ENCODE measurements at regions not wholly inside any gene's neighbourhood (a gene's known extent, or its start where the extent isn't known, plus 50 kb on each side); places are given as distances from the start of the nearest gene placed in this dataset.
A peak's percentile ranks its signal among the peaks of the same experiment; 100 is the strongest.

DNA sequence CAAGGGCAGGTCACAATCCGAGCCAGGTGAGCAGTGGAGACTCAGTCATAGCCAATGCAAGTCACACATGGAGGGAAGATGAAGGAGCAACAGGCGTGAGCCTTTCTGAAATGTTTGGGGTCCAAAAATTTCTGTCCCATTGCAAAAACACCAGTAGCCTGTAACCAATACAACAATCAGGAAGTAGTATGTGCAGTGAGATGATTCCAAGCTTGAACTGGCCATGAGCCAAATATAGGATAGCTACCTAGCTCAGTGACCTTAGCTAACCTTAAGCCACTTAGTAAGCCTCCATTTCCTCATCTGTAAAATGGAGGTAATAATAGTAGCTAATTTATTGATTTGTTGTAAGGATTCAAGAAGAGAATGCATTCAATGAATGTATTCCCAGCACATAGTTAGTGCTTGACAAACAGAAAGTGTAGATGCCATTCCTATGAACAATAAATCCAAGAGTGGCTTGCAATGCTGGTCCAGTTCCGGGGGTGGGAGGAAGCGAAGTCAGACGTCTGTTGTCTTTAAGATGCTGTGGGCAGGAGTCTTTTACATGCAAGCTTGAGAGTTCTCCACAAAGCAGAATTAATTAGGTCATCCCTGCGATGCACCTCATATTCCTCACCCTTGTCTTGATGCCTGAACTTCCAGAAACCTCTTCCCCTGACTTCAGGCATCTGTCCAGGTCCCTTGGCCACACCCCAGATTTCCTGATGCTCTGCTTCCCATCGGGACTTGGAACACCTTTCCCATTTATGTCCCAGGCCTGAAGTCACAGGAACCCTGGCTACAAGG, 195.7 kb upstream of the UBL3 start:
- peak; percentile 25; the same call in 1 of the 2 replicates for TF ChIP-seq NFIC (IDR thresholded peaks at IDR 0.05; ENCODE audit: borderline replicate concordance)
- TF ChIP-seq, protein P1, sequence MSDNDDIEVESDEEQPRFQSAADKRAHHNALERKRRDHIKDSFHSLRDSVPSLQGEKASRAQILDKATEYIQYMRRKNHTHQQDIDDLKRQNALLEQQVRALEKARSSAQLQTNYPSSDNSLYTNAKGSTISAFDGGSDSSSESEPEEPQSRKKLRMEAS (IDR thresholded peaks at IDR 0.05; ENCODE audit: low read depth) = no peak
- TF ChIP-seq, protein P2, sequence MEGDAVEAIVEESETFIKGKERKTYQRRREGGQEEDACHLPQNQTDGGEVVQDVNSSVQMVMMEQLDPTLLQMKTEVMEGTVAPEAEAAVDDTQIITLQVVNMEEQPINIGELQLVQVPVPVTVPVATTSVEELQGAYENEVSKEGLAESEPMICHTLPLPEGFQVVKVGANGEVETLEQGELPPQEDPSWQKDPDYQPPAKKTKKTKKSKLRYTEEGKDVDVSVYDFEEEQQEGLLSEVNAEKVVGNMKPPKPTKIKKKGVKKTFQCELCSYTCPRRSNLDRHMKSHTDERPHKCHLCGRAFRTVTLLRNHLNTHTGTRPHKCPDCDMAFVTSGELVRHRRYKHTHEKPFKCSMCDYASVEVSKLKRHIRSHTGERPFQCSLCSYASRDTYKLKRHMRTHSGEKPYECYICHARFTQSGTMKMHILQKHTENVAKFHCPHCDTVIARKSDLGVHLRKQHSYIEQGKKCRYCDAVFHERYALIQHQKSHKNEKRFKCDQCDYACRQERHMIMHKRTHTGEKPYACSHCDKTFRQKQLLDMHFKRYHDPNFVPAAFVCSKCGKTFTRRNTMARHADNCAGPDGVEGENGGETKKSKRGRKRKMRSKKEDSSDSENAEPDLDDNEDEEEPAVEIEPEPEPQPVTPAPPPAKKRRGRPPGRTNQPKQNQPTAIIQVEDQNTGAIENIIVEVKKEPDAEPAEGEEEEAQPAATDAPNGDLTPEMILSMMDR (IDR thresholded peaks at IDR 0.05) = no peak
- no peak for TF ChIP-seq EZH2phosphoT487 (IDR thresholded peaks at IDR 0.05; ENCODE audit: borderline replicate concordance, low read depth)
- TF ChIP-seq RFX5 (IDR thresholded peaks at IDR 0.05; ENCODE audit: low read length) = no peak
- no peak for TF ChIP-seq MXI1 (IDR thresholded peaks at IDR 0.05; ENCODE audit: low read depth, low read length)
- TF ChIP-seq, protein P3, sequence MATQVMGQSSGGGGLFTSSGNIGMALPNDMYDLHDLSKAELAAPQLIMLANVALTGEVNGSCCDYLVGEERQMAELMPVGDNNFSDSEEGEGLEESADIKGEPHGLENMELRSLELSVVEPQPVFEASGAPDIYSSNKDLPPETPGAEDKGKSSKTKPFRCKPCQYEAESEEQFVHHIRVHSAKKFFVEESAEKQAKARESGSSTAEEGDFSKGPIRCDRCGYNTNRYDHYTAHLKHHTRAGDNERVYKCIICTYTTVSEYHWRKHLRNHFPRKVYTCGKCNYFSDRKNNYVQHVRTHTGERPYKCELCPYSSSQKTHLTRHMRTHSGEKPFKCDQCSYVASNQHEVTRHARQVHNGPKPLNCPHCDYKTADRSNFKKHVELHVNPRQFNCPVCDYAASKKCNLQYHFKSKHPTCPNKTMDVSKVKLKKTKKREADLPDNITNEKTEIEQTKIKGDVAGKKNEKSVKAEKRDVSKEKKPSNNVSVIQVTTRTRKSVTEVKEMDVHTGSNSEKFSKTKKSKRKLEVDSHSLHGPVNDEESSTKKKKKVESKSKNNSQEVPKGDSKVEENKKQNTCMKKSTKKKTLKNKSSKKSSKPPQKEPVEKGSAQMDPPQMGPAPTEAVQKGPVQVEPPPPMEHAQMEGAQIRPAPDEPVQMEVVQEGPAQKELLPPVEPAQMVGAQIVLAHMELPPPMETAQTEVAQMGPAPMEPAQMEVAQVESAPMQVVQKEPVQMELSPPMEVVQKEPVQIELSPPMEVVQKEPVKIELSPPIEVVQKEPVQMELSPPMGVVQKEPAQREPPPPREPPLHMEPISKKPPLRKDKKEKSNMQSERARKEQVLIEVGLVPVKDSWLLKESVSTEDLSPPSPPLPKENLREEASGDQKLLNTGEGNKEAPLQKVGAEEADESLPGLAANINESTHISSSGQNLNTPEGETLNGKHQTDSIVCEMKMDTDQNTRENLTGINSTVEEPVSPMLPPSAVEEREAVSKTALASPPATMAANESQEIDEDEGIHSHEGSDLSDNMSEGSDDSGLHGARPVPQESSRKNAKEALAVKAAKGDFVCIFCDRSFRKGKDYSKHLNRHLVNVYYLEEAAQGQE (IDR thresholded peaks at IDR 0.05; ENCODE audit: low read depth, low read length) = no peak

Data from SK-N-SH (cell line).